HCT116 (cell line): ENCODE measurements at regions not wholly inside any gene's neighbourhood (a gene's known extent, or its start where the extent isn't known, plus 50 kb on each side); places are given as distances from the start of the nearest gene placed in this dataset.

Experiments used
- ATAC-seq: fragments of 200-7000 bp; cut with Tn5 transposase; 2 replicates; pipeline ENCODE4 v1.9.1; 2020; ENCODE audit warnings: mild to moderate bottlenecking, moderate library complexity
- BruUV-seq: library from RNA; stranded (reverse); fragments of 400-500 nt; replicated peaks from 2 replicates; lab custom pipeline; 2021; lab: Mats Ljungman, UMichigan
- CTCF ChIA-PET: fragments of 300-600 bp; sonication (Branson Sonifier 250); formaldehyde crosslinking; loops from one replicate; lab custom pipeline; 2021; ENCODE audit warnings: antibody characterized with exemption; lab: Charles Lee
- POLR2A ChIA-PET: fragments of 300-600, 350-600 bp; sonication (Branson Sonifier 250); formaldehyde crosslinking; loops from one replicate; lab custom pipeline; 2021; ENCODE audit warnings: antibody characterized with exemption; lab: Charles Lee
- RAD21 ChIA-PET, 2 experiments: fragments of 300-600 bp; sonication (Branson Sonifier 250); formaldehyde crosslinking; loops; one replicate each; lab custom pipeline; 2023; ENCODE audit warnings: low total read pairs in 2 of 2; ENCODE audit not compliant: uncharacterized antibody in 2 of 2, unreplicated experiment in 2 of 2, low non-redundant PET in 1 of 2; lab: Charles Lee
- DNase-seq: peaks from one replicate; pipeline ENCODE4 v3.0.0-alpha.2; 2010; ENCODE audit warnings: low read depth, low spot score
- H2AFZ ChIP-seq: fragments of 200-600 bp; shearing (Covaris generic), sonication (generic); 2 replicates; pipeline ENCODE4 v1.6.1; 2017; ENCODE audit warnings: low read depth, mixed run types, mixed read lengths, antibody characterized with exemption, low read length; ENCODE audit not compliant: poor library complexity, severe bottlenecking
- H3K27ac ChIP-seq: 2 replicates; pipeline ENCODE4 v1.5.1; 2012; ENCODE audit warnings: low read depth, low read length
- H3K27me3 ChIP-seq: fragments of 200-600 bp; sonication (generic); 2 replicates; pipeline ENCODE4 v1.6.1; 2016; ENCODE audit warnings: mixed run types, low read length, mixed read lengths; ENCODE audit not compliant: insufficient read depth
- H3K36me3 ChIP-seq, 2 experiments: fragments of 200-500 bp in 1 of 2; fragments of 200-600 bp in 1 of 2; sonication (Bioruptor generic) in 1 of 2; sonication (generic) in 1 of 2; 2 replicates each; pipeline versions ENCODE4 v1.5.1 to v1.6.1; 2014 to 2016; ENCODE audit warnings: low read length in 2 of 2, inconsistent platforms in 1 of 2, mixed read lengths in 1 of 2, mixed run types in 1 of 2; ENCODE audit not compliant: insufficient read depth in 2 of 2, control insufficient read depth in 1 of 2
- H3K4me1 ChIP-seq, 2 experiments: fragments of 200-600 bp in 1 of 2; sonication (generic) in 1 of 2; 2 replicates each; pipeline versions ENCODE4 v1.5.1 to v1.6.1; 2012 to 2017; ENCODE audit warnings: low read length in 2 of 2, inconsistent platforms in 1 of 2, mild to moderate bottlenecking in 1 of 2, mixed read lengths in 1 of 2, mixed run types in 1 of 2, moderate library complexity in 1 of 2; ENCODE audit not compliant: insufficient read depth in 2 of 2, control insufficient read depth in 1 of 2
- H3K4me2 ChIP-seq: fragments of 200-600 bp; sonication (generic); 2 replicates; pipeline ENCODE4 v1.6.1; 2017; ENCODE audit warnings: mixed run types, low read length, mixed read lengths
- H3K4me3 ChIP-seq, 2 experiments: fragments of 200-600 bp in 1 of 2; sonication (generic) in 1 of 2; replicated peaks in 1 of 2; 2 replicates each; pipeline ENCODE4 v1.5.1; 2011 to 2016; ENCODE audit warnings: low read length in 2 of 2, control low read depth in 1 of 2, low read depth in 1 of 2, mild to moderate bottlenecking in 1 of 2, mixed read lengths in 1 of 2, mixed run types in 1 of 2
- H3K79me2 ChIP-seq: fragments of 200-600 bp; sonication (generic); 2 replicates; pipeline ENCODE4 v1.6.1; 2017; ENCODE audit warnings: mild to moderate bottlenecking, mixed run types, low read length, moderate library complexity, mixed read lengths; ENCODE audit not compliant: insufficient read depth
- H3K9ac ChIP-seq: fragments of 200-600 bp; sonication (generic); 2 replicates; pipeline ENCODE4 v1.6.1; 2016; ENCODE audit warnings: low read length, mixed read lengths
- H3K9me2 ChIP-seq: fragments of 200-600 bp; sonication (generic), shearing (Covaris generic); 2 replicates; pipeline ENCODE4 v1.6.1; 2017; ENCODE audit warnings: mixed run types, mild to moderate bottlenecking, moderate library complexity; ENCODE audit not compliant: insufficient read depth
- H3K9me3 ChIP-seq, 2 experiments: fragments of 200-500 bp in 1 of 2; fragments of 200-600 bp in 1 of 2; sonication (Bioruptor generic) in 1 of 2; sonication (generic) in 1 of 2; 2 replicates each; pipeline ENCODE4 v1.6.1; 2014 to 2017; ENCODE audit warnings: low read length in 2 of 2, mixed read lengths in 2 of 2, inconsistent platforms in 1 of 2, low read depth in 1 of 2, mild to moderate bottlenecking in 1 of 2, mixed run types in 1 of 2, moderate library complexity in 1 of 2; ENCODE audit not compliant: control insufficient read depth in 1 of 2, insufficient read depth in 1 of 2
- H4K20me1 ChIP-seq: fragments of 200-600 bp; sonication (generic), shearing (Covaris generic); 2 replicates; pipeline ENCODE4 v1.6.1; 2017; ENCODE audit warnings: mixed run types, mild to moderate bottlenecking, moderate library complexity; ENCODE audit not compliant: insufficient read depth
- CBX3 ChIP-seq: IDR thresholded peaks from 2 replicates; pipeline ENCODE4 v1.6.1; 2012; ENCODE audit warnings: low read depth
- CEBPB ChIP-seq: IDR thresholded peaks from 2 replicates; pipeline ENCODE4 v1.6.1; 2012; ENCODE audit warnings: low read depth
- EZH2 ChIP-seq: fragments of 200-600 bp; sonication (generic); IDR thresholded peaks from 2 replicates; pipeline ENCODE4 v1.6.1; 2017; ENCODE audit warnings: antibody characterized with exemption, mixed run types
- FOSL1 ChIP-seq: IDR thresholded peaks from 2 replicates; pipeline ENCODE4 v1.6.1; 2012; ENCODE audit warnings: low read depth
- JUND ChIP-seq: IDR thresholded peaks from 2 replicates; pipeline ENCODE4 v1.6.1; 2012
- POLR2A ChIP-seq: IDR thresholded peaks from 2 replicates; pipeline ENCODE4 v1.7.0; 2011; ENCODE audit warnings: borderline replicate concordance; ENCODE audit not compliant: insufficient read depth, insufficient read length; ENCODE audit errors: extremely low read depth
- POLR2AphosphoS5 ChIP-seq: IDR thresholded peaks from 2 replicates; pipeline ENCODE4 v1.6.1; 2011; ENCODE audit warnings: mild to moderate bottlenecking, low read depth, low read length, moderate library complexity
- RAD21 ChIP-seq: IDR thresholded peaks from 2 replicates; pipeline ENCODE4 v1.6.1; 2012; ENCODE audit warnings: low read depth, mild to moderate bottlenecking
- SIN3A ChIP-seq: IDR thresholded peaks from 2 replicates; pipeline ENCODE4 v1.6.1; 2012; ENCODE audit warnings: low read depth
- SP1 ChIP-seq: IDR thresholded peaks from 2 replicates; pipeline ENCODE4 v1.6.1; 2012; ENCODE audit warnings: low read depth
- TCF7L2 ChIP-seq: IDR thresholded peaks from 2 replicates; pipeline ENCODE4 v1.7.0; 2011; ENCODE audit warnings: borderline replicate concordance, inconsistent platforms; ENCODE audit not compliant: insufficient read depth, insufficient read length; ENCODE audit errors: extremely low read depth
- YY1 ChIP-seq: IDR thresholded peaks from 2 replicates; pipeline ENCODE4 v1.6.1; 2011; ENCODE audit warnings: low read length, low read depth, moderate library complexity, mild to moderate bottlenecking; ENCODE audit not compliant: insufficient replicate concordance; ENCODE audit errors: extremely low read depth
- ZFX ChIP-seq: fragments of 450-650 bp; IDR thresholded peaks from 2 replicates; pipeline ENCODE4 v1.6.1; 2017
- ZNF274 ChIP-seq: fragments of 200-500 bp; sonication (Bioruptor generic); IDR thresholded peaks from 2 replicates; pipeline ENCODE4 v1.6.1; 2014; ENCODE audit warnings: mild to moderate bottlenecking, low read depth, low read length, inconsistent platforms
- intact Hi-C: fragments of 100-400 bp; cut with micrococcal nuclease; formaldehyde crosslinking; loops from 2 replicates; pipeline ENCODE4 v1.10.0; 2022
- TF ChIP-seq, protein P1 (sequence below): IDR thresholded peaks from 2 replicates; pipeline ENCODE4 v1.6.1; 2012
- TF ChIP-seq, protein P2 (sequence below): IDR thresholded peaks from 2 replicates; pipeline ENCODE4 v1.6.1; 2012
- TF ChIP-seq, protein P3 (sequence below), 3 experiments: fragments of 200-600 bp in 1 of 3; sonication (generic) in 1 of 3; IDR thresholded peaks in 2 of 3; conservative IDR thresholded peaks in 1 of 3; 2 replicates each; pipeline ENCODE4 v1.5.1; 2012 to 2017; ENCODE audit warnings: low read depth in 2 of 3, low read length in 2 of 3, antibody characterized with exemption in 1 of 3, borderline replicate concordance in 1 of 3, control low read depth in 1 of 3, mild to moderate bottlenecking in 1 of 3, mixed read lengths in 1 of 3, mixed run types in 1 of 3, moderate library complexity in 1 of 3; ENCODE audit not compliant: insufficient read depth in 1 of 3

DNA sequence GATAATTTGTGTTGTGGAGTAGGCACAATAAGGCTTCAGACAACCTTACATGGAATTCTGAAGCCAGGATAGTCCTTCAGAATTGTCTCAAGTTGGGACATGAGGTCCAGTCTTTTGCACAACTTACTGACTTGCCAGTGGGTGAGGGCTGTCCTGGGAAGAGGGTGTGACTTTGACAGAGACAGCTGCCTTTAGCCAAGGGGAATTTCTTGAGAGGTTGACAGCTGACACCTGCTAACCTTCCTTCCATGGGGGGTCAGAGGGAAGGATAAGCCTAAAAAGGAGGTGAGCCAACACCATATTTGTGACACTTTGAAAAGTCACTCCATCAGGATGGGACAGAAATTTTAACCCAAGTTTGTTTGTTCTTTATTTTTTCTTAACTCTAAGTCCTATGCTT is 907.8 kb upstream of the CRIM1 start:
- Histone ChIP-seq H3K27ac (no peak overlapping the region), H2AFZ (no peak overlapping the region), H3K36me3 (no peaks in the 10 kb centered on the region), H3K79me2 (no peaks in the 10 kb centered on the region), H4K20me1 (no peaks in the 10 kb centered on the region), H3K9me2 (no peaks in the 10 kb centered on the region), H3K4me3 (no peak overlapping the region), H3K27me3 (no peaks in the 10 kb centered on the region), H3K9me3 (peaks cover 0 to 8% of the 10 kb centered on the region in 2 experiments; a peak in 3 of 4 replicates), H3K9ac (no peak overlapping the region), H3K4me1 (no peaks in the 10 kb centered on the region), H3K4me2 (no peak overlapping the region)
- ATAC-seq: no peak
- intact Hi-C loops: no loop called here
- ChIA-PET POLR2A (no interaction called here), CTCF (no interaction called here), RAD21 (no interaction called here)
- no peak for DNase-seq
- no peak for TF ChIP-seq ZNF274
- no peak for TF ChIP-seq RAD21
- no peak for TF ChIP-seq EZH2
- TF ChIP-seq, protein P1, sequence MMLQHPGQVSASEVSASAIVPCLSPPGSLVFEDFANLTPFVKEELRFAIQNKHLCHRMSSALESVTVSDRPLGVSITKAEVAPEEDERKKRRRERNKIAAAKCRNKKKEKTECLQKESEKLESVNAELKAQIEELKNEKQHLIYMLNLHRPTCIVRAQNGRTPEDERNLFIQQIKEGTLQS: no peak
- TF ChIP-seq CEBPB: no peak
- no peak for TF ChIP-seq SIN3A
- TF ChIP-seq, protein P2, sequence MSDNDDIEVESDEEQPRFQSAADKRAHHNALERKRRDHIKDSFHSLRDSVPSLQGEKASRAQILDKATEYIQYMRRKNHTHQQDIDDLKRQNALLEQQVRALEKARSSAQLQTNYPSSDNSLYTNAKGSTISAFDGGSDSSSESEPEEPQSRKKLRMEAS: no peak
- no peak for TF ChIP-seq POLR2AphosphoS5
- TF ChIP-seq POLR2A: no peak
- TF ChIP-seq ZFX: no peak
- no peak for TF ChIP-seq CBX3
- TF ChIP-seq, protein P3, sequence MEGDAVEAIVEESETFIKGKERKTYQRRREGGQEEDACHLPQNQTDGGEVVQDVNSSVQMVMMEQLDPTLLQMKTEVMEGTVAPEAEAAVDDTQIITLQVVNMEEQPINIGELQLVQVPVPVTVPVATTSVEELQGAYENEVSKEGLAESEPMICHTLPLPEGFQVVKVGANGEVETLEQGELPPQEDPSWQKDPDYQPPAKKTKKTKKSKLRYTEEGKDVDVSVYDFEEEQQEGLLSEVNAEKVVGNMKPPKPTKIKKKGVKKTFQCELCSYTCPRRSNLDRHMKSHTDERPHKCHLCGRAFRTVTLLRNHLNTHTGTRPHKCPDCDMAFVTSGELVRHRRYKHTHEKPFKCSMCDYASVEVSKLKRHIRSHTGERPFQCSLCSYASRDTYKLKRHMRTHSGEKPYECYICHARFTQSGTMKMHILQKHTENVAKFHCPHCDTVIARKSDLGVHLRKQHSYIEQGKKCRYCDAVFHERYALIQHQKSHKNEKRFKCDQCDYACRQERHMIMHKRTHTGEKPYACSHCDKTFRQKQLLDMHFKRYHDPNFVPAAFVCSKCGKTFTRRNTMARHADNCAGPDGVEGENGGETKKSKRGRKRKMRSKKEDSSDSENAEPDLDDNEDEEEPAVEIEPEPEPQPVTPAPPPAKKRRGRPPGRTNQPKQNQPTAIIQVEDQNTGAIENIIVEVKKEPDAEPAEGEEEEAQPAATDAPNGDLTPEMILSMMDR (IDR thresholded peaks at IDR 0.05 in 2 of 3, conservative IDR thresholded peaks at IDR 0.05 in 1 of 3; ENCODE audit: borderline replicate concordance in 1 of 3, insufficient read depth in 1 of 3, low read depth in 2 of 3, low read length in 2 of 3): no peak
- no peak for TF ChIP-seq FOSL1
- no peak for TF ChIP-seq YY1
- no peak for TF ChIP-seq SP1
- no peak for TF ChIP-seq JUND
- no peak for TF ChIP-seq TCF7L2
- no TSS peak for BruUV-seq
